SU-DHL-6 (cell line): ENCODE measurements at regions not wholly inside any gene's neighbourhood (a gene's known extent, or its start where the extent isn't known, plus 50 kb on each side); places are given as distances from the start of the nearest gene placed in this dataset.

Experiments
- H2AFZ ChIP-seq: fragments of 200-600 bp; sonication (generic); 2 replicates; pipeline ENCODE4 v1.6.1; 2014; ENCODE audit warnings: low read depth, mild to moderate bottlenecking, moderate library complexity, mixed read lengths, antibody characterized with exemption, low read length; ENCODE audit not compliant: severe bottlenecking
- H3F3A ChIP-seq: fragments of 200-600 bp; shearing (Covaris generic); 2 replicates; pipeline ENCODE4 v1.6.0; 2016; ENCODE audit warnings: antibody characterized with exemption, mild to moderate bottlenecking; ENCODE audit not compliant: insufficient read depth
- H3K27ac ChIP-seq: fragments of 200-600 bp; sonication (generic); 2 replicates; pipeline ENCODE4 v1.5.1; 2016; ENCODE audit warnings: low read depth, mild to moderate bottlenecking, low read length, moderate library complexity, mixed read lengths
- H3K27me3 ChIP-seq: fragments of 200-600 bp; sonication (generic), shearing (Covaris generic); 2 replicates; pipeline ENCODE4 v1.6.0; 2014; ENCODE audit warnings: mild to moderate bottlenecking, low read length
- H3K36me3 ChIP-seq: fragments of 200-600 bp; sonication (generic); 2 replicates; pipeline ENCODE4 v1.6.1; 2014; ENCODE audit warnings: mild to moderate bottlenecking, low read length, mixed read lengths
- H3K4me2 ChIP-seq: fragments of 300-600, 200-600 bp; shearing (Covaris generic), sonication (generic); 2 replicates; pipeline ENCODE4 v1.6.0; 2014; ENCODE audit warnings: low read length, low read depth, mild to moderate bottlenecking; ENCODE audit not compliant: poor library complexity, severe bottlenecking
- H3K4me3 ChIP-seq: fragments of 200-600 bp; sonication (generic); 2 replicates; pipeline ENCODE4 v1.5.1; 2014; ENCODE audit warnings: antibody characterized with exemption, low read length, mild to moderate bottlenecking, mixed read lengths; ENCODE audit not compliant: insufficient read depth, poor library complexity, severe bottlenecking
- H3K79me2 ChIP-seq: fragments of 200-600 bp; sonication (generic); 2 replicates; pipeline ENCODE4 v1.6.1; 2014; ENCODE audit warnings: mild to moderate bottlenecking, low read length, moderate library complexity; ENCODE audit not compliant: insufficient read depth
- H3K9ac ChIP-seq: fragments of 200-600 bp; sonication (generic); 2 replicates; pipeline ENCODE4 v1.7.0; 2014; ENCODE audit warnings: mild to moderate bottlenecking, low read length
- H3K9me2 ChIP-seq: fragments of 200-600 bp; sonication (generic); replicated peaks from 2 replicates; pipeline ENCODE4 v1.6.1; 2014; ENCODE audit warnings: low read length; ENCODE audit not compliant: insufficient read depth
- H3K9me3 ChIP-seq: fragments of 200-600 bp; sonication (generic); 2 replicates; pipeline ENCODE4 v1.6.1; 2014; ENCODE audit warnings: low read length, mixed read lengths; ENCODE audit not compliant: insufficient read depth
- H4K20me1 ChIP-seq: fragments of 200-600 bp; sonication (generic); 2 replicates; pipeline ENCODE4 v1.6.1; 2014; ENCODE audit warnings: low read depth, mild to moderate bottlenecking, antibody characterized with exemption, low read length, moderate library complexity, mixed read lengths
- EZH2phosphoT487 ChIP-seq: fragments of 200-600 bp; sonication (generic), shearing (Covaris generic); conservative IDR thresholded peaks from 2 replicates; pipeline ENCODE4 v1.6.1; 2018; ENCODE audit warnings: mild to moderate bottlenecking, antibody characterized with exemption, low read length, moderate library complexity, mixed read lengths
- TF ChIP-seq, protein P1 (sequence below): fragments of 200-600 bp; sonication (generic); IDR thresholded peaks from one replicate; pipeline ENCODE4 v1.5.1; 2017; ENCODE audit warnings: antibody characterized with exemption, mild to moderate bottlenecking, low read length, moderate library complexity; ENCODE audit not compliant: insufficient read depth, poor library complexity, severe bottlenecking

DNA sequence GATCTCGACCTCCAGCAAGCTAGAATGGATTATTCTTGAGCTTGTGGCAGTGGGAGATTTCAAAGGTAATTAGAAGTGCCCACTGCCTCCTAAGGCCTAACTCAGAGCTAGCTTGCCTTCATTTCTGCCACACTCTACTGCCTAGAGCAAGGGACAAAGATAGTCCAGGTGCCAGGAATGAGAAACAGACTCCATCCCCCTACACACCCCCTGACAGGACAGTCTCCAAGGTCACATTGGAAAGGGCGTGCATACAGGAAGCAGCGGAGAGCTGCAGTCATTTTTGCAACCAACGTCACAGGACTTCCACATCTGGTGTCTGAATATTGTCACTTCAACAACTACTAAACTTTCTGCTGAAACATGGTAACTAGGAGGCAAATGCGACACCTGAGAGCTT, 101.0 kb upstream of the SH3BP4 start:
- H3K9ac ChIP-seq, result no peak overlapping the region
- H3K4me3 ChIP-seq, result no peak overlapping the region
- H3K9me2 ChIP-seq, result no peaks in the 10 kb centered on the region
- no peaks in the 10 kb centered on the region for H3K9me3 ChIP-seq
- no peak overlapping the region for H3K27ac ChIP-seq
- no peak overlapping the region for H2AFZ ChIP-seq
- no peaks in the 10 kb centered on the region for H3F3A ChIP-seq
- no peaks in the 10 kb centered on the region for H3K79me2 ChIP-seq
- H4K20me1 ChIP-seq, result no peaks in the 10 kb centered on the region
- TF ChIP-seq EZH2phosphoT487, result no peak
- TF ChIP-seq, protein P1, sequence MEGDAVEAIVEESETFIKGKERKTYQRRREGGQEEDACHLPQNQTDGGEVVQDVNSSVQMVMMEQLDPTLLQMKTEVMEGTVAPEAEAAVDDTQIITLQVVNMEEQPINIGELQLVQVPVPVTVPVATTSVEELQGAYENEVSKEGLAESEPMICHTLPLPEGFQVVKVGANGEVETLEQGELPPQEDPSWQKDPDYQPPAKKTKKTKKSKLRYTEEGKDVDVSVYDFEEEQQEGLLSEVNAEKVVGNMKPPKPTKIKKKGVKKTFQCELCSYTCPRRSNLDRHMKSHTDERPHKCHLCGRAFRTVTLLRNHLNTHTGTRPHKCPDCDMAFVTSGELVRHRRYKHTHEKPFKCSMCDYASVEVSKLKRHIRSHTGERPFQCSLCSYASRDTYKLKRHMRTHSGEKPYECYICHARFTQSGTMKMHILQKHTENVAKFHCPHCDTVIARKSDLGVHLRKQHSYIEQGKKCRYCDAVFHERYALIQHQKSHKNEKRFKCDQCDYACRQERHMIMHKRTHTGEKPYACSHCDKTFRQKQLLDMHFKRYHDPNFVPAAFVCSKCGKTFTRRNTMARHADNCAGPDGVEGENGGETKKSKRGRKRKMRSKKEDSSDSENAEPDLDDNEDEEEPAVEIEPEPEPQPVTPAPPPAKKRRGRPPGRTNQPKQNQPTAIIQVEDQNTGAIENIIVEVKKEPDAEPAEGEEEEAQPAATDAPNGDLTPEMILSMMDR, result no peak
- H3K4me2 ChIP-seq, result no peak overlapping the region
- no peaks in the 10 kb centered on the region for H3K36me3 ChIP-seq
- no peaks in the 10 kb centered on the region for H3K27me3 ChIP-seq

DNA sequence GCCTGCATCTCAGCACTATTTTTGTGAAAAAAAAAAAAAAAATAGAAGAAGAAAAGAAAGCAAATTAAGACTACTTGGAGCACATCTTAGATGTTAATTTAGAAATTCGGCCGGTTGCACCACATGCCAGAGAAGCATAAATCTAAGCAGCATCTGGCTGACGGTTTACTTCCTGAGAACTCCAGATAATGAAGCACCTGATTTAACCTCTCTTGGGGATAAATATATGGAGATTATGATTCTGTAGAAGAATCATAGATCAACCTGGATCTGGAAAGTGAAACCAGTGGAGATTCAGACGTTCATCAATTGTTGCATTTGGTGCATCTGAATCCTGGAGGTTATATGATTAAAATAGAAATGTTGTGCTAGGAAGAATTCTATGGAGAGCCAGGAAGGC, 102.1 kb upstream of the SH3BP4 start:
- H3K9ac ChIP-seq, result no peak overlapping the region
- H3F3A ChIP-seq, result no peaks in the 10 kb centered on the region
- H2AFZ ChIP-seq, result no peak overlapping the region
- no peaks in the 10 kb centered on the region for H4K20me1 ChIP-seq
- H3K36me3 ChIP-seq, result no peaks in the 10 kb centered on the region
- H3K79me2 ChIP-seq, result no peaks in the 10 kb centered on the region
- H3K4me2 ChIP-seq, result no peak overlapping the region
- H3K27ac ChIP-seq, result no peak overlapping the region
- TF ChIP-seq EZH2phosphoT487, result no peak
- TF ChIP-seq, protein P1, result no peak
- no peaks in the 10 kb centered on the region for H3K27me3 ChIP-seq
- no peak overlapping the region for H3K4me3 ChIP-seq
- no peaks in the 10 kb centered on the region for H3K9me2 ChIP-seq
- no peaks in the 10 kb centered on the region for H3K9me3 ChIP-seq

DNA sequence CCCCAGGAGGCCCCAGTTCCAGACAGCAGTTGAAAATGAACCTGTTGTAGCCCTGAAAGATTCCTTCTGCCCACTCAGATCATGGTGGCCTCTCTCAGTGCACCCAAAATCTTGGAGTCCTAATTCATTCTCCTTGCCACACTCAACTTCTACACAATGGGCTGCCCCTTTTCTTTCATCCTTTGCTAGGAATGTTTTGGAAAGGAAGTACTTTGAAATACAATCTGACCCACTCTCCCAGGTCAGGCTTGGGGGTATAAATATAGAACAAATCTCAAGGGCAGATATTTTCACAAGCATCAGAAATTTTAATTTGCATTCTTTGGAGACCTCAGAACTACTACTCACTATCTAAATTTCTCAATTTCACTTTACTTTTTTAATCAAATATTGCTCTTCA, 103.2 kb upstream of the SH3BP4 start:
- Histone ChIP-seq H3K9me2 (no peaks in the 10 kb centered on the region), H3K36me3 (no peaks in the 10 kb centered on the region), H3F3A (no peaks in the 10 kb centered on the region), H2AFZ (no peak overlapping the region), H3K27ac (no peak overlapping the region), H3K4me2 (no peak overlapping the region), H3K9ac (no peak overlapping the region), H3K9me3 (no peaks in the 10 kb centered on the region), H3K27me3 (no peaks in the 10 kb centered on the region), H3K4me3 (no peak overlapping the region), H3K79me2 (no peaks in the 10 kb centered on the region), H4K20me1 (no peaks in the 10 kb centered on the region)
- TF ChIP-seq, protein P1, result no peak
- no peak for TF ChIP-seq EZH2phosphoT487
